ENCODE measurements at regions not wholly inside any gene's neighbourhood (a gene's known extent, or its start where the extent isn't known, plus 50 kb on each side); places are given as distances from the start of the nearest gene placed in this dataset.

DNA sequence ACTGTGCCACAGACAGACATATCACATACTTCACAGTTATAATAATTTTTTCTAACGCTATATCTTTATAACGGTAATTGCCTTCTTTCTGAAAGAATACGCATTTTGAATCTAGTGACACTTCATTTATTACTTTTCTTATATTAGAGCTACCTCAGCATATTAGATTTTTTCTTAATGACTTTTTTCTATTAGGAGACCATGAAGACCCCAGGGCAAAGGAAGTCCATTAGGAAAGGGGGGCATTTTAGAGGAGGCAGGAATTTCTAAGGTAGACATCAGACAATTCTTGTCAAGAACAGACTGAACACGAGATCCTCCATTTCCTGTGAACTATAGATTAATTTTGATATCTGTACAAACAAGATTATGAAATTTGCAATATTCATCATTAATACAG, 90.5 kb upstream of the NSMCE3 start:
- TF ChIP-seq, protein P1, sequence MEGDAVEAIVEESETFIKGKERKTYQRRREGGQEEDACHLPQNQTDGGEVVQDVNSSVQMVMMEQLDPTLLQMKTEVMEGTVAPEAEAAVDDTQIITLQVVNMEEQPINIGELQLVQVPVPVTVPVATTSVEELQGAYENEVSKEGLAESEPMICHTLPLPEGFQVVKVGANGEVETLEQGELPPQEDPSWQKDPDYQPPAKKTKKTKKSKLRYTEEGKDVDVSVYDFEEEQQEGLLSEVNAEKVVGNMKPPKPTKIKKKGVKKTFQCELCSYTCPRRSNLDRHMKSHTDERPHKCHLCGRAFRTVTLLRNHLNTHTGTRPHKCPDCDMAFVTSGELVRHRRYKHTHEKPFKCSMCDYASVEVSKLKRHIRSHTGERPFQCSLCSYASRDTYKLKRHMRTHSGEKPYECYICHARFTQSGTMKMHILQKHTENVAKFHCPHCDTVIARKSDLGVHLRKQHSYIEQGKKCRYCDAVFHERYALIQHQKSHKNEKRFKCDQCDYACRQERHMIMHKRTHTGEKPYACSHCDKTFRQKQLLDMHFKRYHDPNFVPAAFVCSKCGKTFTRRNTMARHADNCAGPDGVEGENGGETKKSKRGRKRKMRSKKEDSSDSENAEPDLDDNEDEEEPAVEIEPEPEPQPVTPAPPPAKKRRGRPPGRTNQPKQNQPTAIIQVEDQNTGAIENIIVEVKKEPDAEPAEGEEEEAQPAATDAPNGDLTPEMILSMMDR (IDR thresholded peaks at IDR 0.05; ENCODE audit: control extremely low read depth in 1 of 3, insufficient read depth in 1 of 3, low read depth in 1 of 3, low read length in 3 of 3), result no peak
- TF ChIP-seq POLR2A (IDR thresholded peaks at IDR 0.05; ENCODE audit: control extremely low read depth in 1 of 2, low read depth in 2 of 2, low read length in 2 of 2) (no peak), TAF1 (IDR thresholded peaks at IDR 0.05; ENCODE audit: low read depth, low read length) (no peak), SIN3A (conservative IDR thresholded peaks at IDR 0.05 in 1 of 2, IDR thresholded peaks at IDR 0.05 in 1 of 2; ENCODE audit: low read depth in 1 of 2, low read length in 2 of 2) (no peak), ZNF274 (IDR thresholded peaks at IDR 0.05; ENCODE audit: borderline replicate concordance, extremely low read depth, low read length) (no peak), EP300 (IDR thresholded peaks at IDR 0.05; ENCODE audit: borderline replicate concordance in 1 of 2, low read depth in 2 of 2, low read length in 2 of 2) (no peak), HDAC2 (IDR thresholded peaks at IDR 0.05; ENCODE audit: borderline replicate concordance in 1 of 2, low read depth in 2 of 2, low read length in 2 of 2) (no peak), GABPA (IDR thresholded peaks at IDR 0.05; ENCODE audit: borderline replicate concordance, insufficient read depth, low read length) (no peak), PHF8 (conservative IDR thresholded peaks at IDR 0.05; ENCODE audit: low read depth, low read length) (no peak), MAFK (IDR thresholded peaks at IDR 0.05; ENCODE audit: low read depth, low read length) (no peak), POLR2AphosphoS5 (IDR thresholded peaks at IDR 0.05; ENCODE audit: low read depth, low read length) (no peak), RXRA (IDR thresholded peaks at IDR 0.05; ENCODE audit: insufficient read depth, low read depth, low read length) (no peak)
- TF ChIP-seq, protein P2, sequence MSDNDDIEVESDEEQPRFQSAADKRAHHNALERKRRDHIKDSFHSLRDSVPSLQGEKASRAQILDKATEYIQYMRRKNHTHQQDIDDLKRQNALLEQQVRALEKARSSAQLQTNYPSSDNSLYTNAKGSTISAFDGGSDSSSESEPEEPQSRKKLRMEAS (IDR thresholded peaks at IDR 0.05), result no peak

All from H1 (cell line).